GM12878 (cell line): ENCODE measurements at regions not wholly inside any gene's neighbourhood (a gene's known extent, or its start where the extent isn't known, plus 50 kb on each side); places are given as distances from the start of the nearest gene placed in this dataset.

ENCODE experiments used
- ATAC-seq: fragments of 200-7000 bp; cut with Tn5 transposase; 3 replicates; pipeline ENCODE4 v1.9.1; 2020; ENCODE audit warnings: mild to moderate bottlenecking, moderate library complexity
- BruUV-seq: library from RNA; stranded (reverse); fragments of 400-500 nt; replicated peaks from 2 replicates; lab custom pipeline; 2021; lab: Mats Ljungman, UMichigan
- CTCF ChIA-PET: fragments of 300-600 bp; sonication (Branson Sonifier 250); formaldehyde crosslinking; extraction: SDS; loops from one replicate; lab custom pipeline; 2021; ENCODE audit warnings: inconsistent platforms; lab: Yijun Ruan, JAX
- POLR2A ChIA-PET: fragments of 350-600 bp; formaldehyde crosslinking; extraction: SDS; loops from one replicate; lab custom pipeline; 2021; ENCODE audit warnings: inconsistent platforms; lab: Charles Lee
- RAD21 ChIA-PET: fragments of 300-600 bp; sonication (Branson Sonifier 250); formaldehyde crosslinking; loops from one replicate; lab custom pipeline; 2023; ENCODE audit warnings: antibody characterized with exemption; ENCODE audit not compliant: unreplicated experiment; lab: Charles Lee
- SMC1A ChIA-PET: fragments of 300-600 bp; sonication (Branson Sonifier 250); formaldehyde crosslinking; loops from one replicate; lab custom pipeline; 2023; ENCODE audit not compliant: unreplicated experiment, uncharacterized antibody; lab: Charles Lee
- DNase-seq: peaks from one replicate; pipeline ENCODE4 v3.0.0-alpha.2; 2011; ENCODE audit warnings: low read depth, low spot score
- FAIRE-seq: peaks from 3 replicates; lab custom pipeline; 2011; peaks lifted over from hg19 to GRCh38; lab: Jason Lieb, UNC
- H2AFZ ChIP-seq: 2 replicates; pipeline ENCODE4 v1.6.0; 2011; ENCODE audit warnings: low read depth, low read length, control low read depth; ENCODE audit not compliant: control insufficient read depth
- H3K27ac ChIP-seq: 2 replicates; pipeline ENCODE4 v1.5.1; 2011; ENCODE audit warnings: control low read depth; ENCODE audit not compliant: control insufficient read depth, insufficient read depth
- H3K27me3 ChIP-seq, 2 experiments: replicated peaks in 1 of 2; 2 replicates each; pipeline versions ENCODE4 v1.6.0 to v1.6.1; 2011; ENCODE audit warnings: low read length in 1 of 2; ENCODE audit not compliant: control insufficient read depth in 2 of 2, insufficient read depth in 2 of 2
- H3K36me3 ChIP-seq, 2 experiments: 2 replicates each; pipeline ENCODE4 v1.5.1; 2011; ENCODE audit warnings: low read length in 1 of 2; ENCODE audit not compliant: control insufficient read depth in 2 of 2, insufficient read depth in 2 of 2
- H3K4me1 ChIP-seq: 2 replicates; pipeline ENCODE4 v1.6.1; 2011; ENCODE audit warnings: mild to moderate bottlenecking, low read length, moderate library complexity, mixed read lengths; ENCODE audit not compliant: control insufficient read depth, insufficient read depth
- H3K4me2 ChIP-seq: 2 replicates; pipeline ENCODE4 v1.6.0; 2011; ENCODE audit warnings: control low read depth; ENCODE audit not compliant: control insufficient read depth, insufficient read depth
- H3K4me3 ChIP-seq: fragments of 200-600 bp; sonication (generic); 2 replicates; pipeline ENCODE4 v1.5.1; 2016
- H3K79me2 ChIP-seq: 2 replicates; pipeline ENCODE4 v1.6.0; 2011; ENCODE audit warnings: low read length; ENCODE audit not compliant: control insufficient read depth, insufficient read depth
- H3K9ac ChIP-seq: 2 replicates; pipeline ENCODE4 v1.8.0; 2011; ENCODE audit warnings: low read length, control low read depth, mixed read lengths; ENCODE audit not compliant: control insufficient read depth, insufficient read depth
- H3K9me3 ChIP-seq: replicated peaks from 3 replicates; pipeline ENCODE4 v1.5.1; 2011; ENCODE audit warnings: mild to moderate bottlenecking, low read length; ENCODE audit not compliant: control insufficient read depth, insufficient read depth
- H4K20me1 ChIP-seq: 2 replicates; pipeline ENCODE4 v1.6.0; 2011; ENCODE audit not compliant: control insufficient read depth, insufficient read depth
- CEBPZ ChIP-seq: fragments of 150-350 bp; IDR thresholded peaks from 2 replicates; pipeline ENCODE4 v1.6.1; 2016; ENCODE audit warnings: low read depth, low read length
- EP300 ChIP-seq, 2 experiments: fragments of 150-350 bp in 1 of 2; IDR thresholded peaks; 2 replicates each; pipeline ENCODE4 v1.6.1; 2011 to 2012; ENCODE audit warnings: low read depth in 2 of 2, low read length in 2 of 2, borderline replicate concordance in 1 of 2, improper control_type of control experiment in 1 of 2, inconsistent platforms in 1 of 2; ENCODE audit not compliant: control insufficient read depth in 1 of 2
- JUNB ChIP-seq: IDR thresholded peaks from 2 replicates; pipeline ENCODE4 v1.6.1; 2016; ENCODE audit warnings: antibody characterized with exemption, mild to moderate bottlenecking
- KDM1A ChIP-seq: fragments of 200-600 bp; sonication (generic); IDR thresholded peaks from 2 replicates; pipeline ENCODE4 v1.6.1; 2016; ENCODE audit warnings: borderline replicate concordance
- NR2C2 ChIP-seq: IDR thresholded peaks from 2 replicates; pipeline ENCODE4 v1.6.1; 2011; ENCODE audit warnings: borderline replicate concordance, low read depth; ENCODE audit not compliant: control insufficient read depth, insufficient read length
- RUNX3 ChIP-seq: IDR thresholded peaks from 2 replicates; pipeline ENCODE4 v1.6.1; 2012; ENCODE audit warnings: low read length, inconsistent platforms
- WGBS: methylation state at CpG from one replicate; pipeline ENCODE4 v1.1.6; 2016; ENCODE audit warnings: low lambda C conversion rate; ENCODE audit not compliant: insufficient replicate concordance, insufficient coverage; ENCODE audit errors: missing lambda C conversion rate; 5-methylcytosine and 5-hydroxymethylcytosine counted together
- in situ Hi-C: fragments of 300-500 bp; cut with MboI; formaldehyde crosslinking; loops from 9 replicates; pipeline ENCODE4 v1.14.3; 2018; ENCODE audit warnings: mixed read lengths
- intact Hi-C: fragments of 100-400 bp; cut with micrococcal nuclease; formaldehyde crosslinking; loops from one replicate; pipeline ENCODE4 v1.14.2; 2022; ENCODE audit not compliant: unreplicated experiment
- TF ChIP-seq, protein P1 (sequence below): fragments of 450-650 bp; conservative IDR thresholded peaks from 2 replicates; pipeline ENCODE4 v1.6.1; 2017; ENCODE audit warnings: mild to moderate bottlenecking, moderate library complexity

GRCh38 chr12:45581112-45581511 is 148.4 kb upstream of the ARID2 start:
- Histone ChIP-seq H2AFZ (no peak overlapping the region), H3K79me2 (no peaks in the 10 kb centered on the region), H3K4me3 (no peak overlapping the region), H3K27me3 (peaks cover 0 to 1% of the 10 kb centered on the region in 2 experiments; a peak in 1 of 4 replicates), H3K4me2 (no peak overlapping the region), H3K36me3 (no peaks in the 10 kb centered on the region), H3K9me3 (no peaks in the 10 kb centered on the region; the same call in 2 of the 3 replicates), H3K9ac (no peak overlapping the region), H4K20me1 (no peaks in the 10 kb centered on the region), H3K27ac (no peak overlapping the region), H3K4me1 (peaks cover 22% of the 10 kb centered on the region)
- no peak for FAIRE-seq
- in situ Hi-C loops (no loop called here), intact Hi-C loops (no loop called here)
- CTCF ChIA-PET: no interaction called here
- DNase-seq: no peak
- RAD21 ChIA-PET: no interaction called here
- no peak for ATAC-seq
- POLR2A ChIA-PET: no interaction called here
- 53% methylated on average over 1 of the region's 1 CpG for WGBS
- SMC1A ChIA-PET: no interaction called here
- no peak for TF ChIP-seq CEBPZ
- no peak for TF ChIP-seq KDM1A
- TF ChIP-seq JUNB: no peak
- no peak for TF ChIP-seq NR2C2
- TF ChIP-seq, protein P1, sequence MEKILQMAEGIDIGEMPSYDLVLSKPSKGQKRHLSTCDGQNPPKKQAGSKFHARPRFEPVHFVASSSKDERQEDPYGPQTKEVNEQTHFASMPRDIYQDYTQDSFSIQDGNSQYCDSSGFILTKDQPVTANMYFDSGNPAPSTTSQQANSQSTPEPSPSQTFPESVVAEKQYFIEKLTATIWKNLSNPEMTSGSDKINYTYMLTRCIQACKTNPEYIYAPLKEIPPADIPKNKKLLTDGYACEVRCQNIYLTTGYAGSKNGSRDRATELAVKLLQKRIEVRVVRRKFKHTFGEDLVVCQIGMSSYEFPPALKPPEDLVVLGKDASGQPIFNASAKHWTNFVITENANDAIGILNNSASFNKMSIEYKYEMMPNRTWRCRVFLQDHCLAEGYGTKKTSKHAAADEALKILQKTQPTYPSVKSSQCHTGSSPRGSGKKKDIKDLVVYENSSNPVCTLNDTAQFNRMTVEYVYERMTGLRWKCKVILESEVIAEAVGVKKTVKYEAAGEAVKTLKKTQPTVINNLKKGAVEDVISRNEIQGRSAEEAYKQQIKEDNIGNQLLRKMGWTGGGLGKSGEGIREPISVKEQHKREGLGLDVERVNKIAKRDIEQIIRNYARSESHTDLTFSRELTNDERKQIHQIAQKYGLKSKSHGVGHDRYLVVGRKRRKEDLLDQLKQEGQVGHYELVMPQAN: no peak
- TF ChIP-seq EP300 (IDR thresholded peaks at IDR 0.05; ENCODE audit: borderline replicate concordance in 1 of 2, control insufficient read depth in 1 of 2, low read depth in 2 of 2, low read length in 2 of 2): no peak
- no peak for TF ChIP-seq RUNX3
- BruUV-seq: no TSS peak
